K562 (cell line): ENCODE measurements at regions not wholly inside any gene's neighbourhood (a gene's known extent, or its start where the extent isn't known, plus 50 kb on each side); places are given as distances from the start of the nearest gene placed in this dataset.

Experiments
- BRD4 ChIP-seq: fragments of 200-600 bp; sonication (generic); IDR thresholded peaks from 2 replicates; pipeline ENCODE4 v1.6.1; 2017; ENCODE audit warnings: inconsistent platforms
- CBFB ChIP-seq: sonication (generic); formaldehyde crosslinking; IDR thresholded peaks from 2 replicates; pipeline ENCODE4 v1.4.0; 2020; ENCODE audit warnings: mild to moderate bottlenecking, missing genetic modification reagents
- CBX5 ChIP-seq: IDR thresholded peaks from 2 replicates; pipeline ENCODE4 v1.6.1; 2014; ENCODE audit warnings: low read depth, borderline replicate concordance
- GABPA ChIP-seq: fragments of 200-800 bp; sonication (Bioruptor generic); conservative IDR thresholded peaks from 2 replicates; pipeline ENCODE4 v1.6.1; 2016; ENCODE audit warnings: low read depth, missing genetic modification characterization, missing compliant biosample characterization
- JUN ChIP-seq, 2 experiments: sonication (generic) in 1 of 2; formaldehyde crosslinking in 1 of 2; IDR thresholded peaks; 2 replicates each; pipeline versions ENCODE4 v1.6.1 to v1.8.0; 2012 to 2022; ENCODE audit warnings: borderline replicate concordance in 2 of 2, mild to moderate bottlenecking in 2 of 2, improper control_type of control experiment in 1 of 2, low read depth in 1 of 2, low read length in 1 of 2, missing genetic modification reagents in 1 of 2
- NRF1 ChIP-seq, 2 experiments: fragments of 450-650 bp; IDR thresholded peaks in 1 of 2; conservative IDR thresholded peaks in 1 of 2; 2 replicates each; pipeline ENCODE4 v1.6.1; 2014; ENCODE audit warnings: mild to moderate bottlenecking in 2 of 2
- SPI1 ChIP-seq: IDR thresholded peaks from 2 replicates; pipeline ENCODE4 v1.6.1; 2011; ENCODE audit warnings: low read depth, low read length, control low read depth, borderline replicate concordance
- SRSF9 ChIP-seq: fragments of 200-400 bp; formaldehyde crosslinking; IDR thresholded peaks from 2 replicates; pipeline ENCODE4 v1.6.1; 2017; ENCODE audit warnings: low read depth, low read length, borderline replicate concordance
- U2AF1 ChIP-seq: fragments of 200-400 bp; formaldehyde crosslinking; optimal IDR thresholded peaks from 2 replicates; pipeline ENCODE3; 2017; ENCODE audit warnings: mild to moderate bottlenecking, low read depth, low read length, moderate library complexity
- YY1 ChIP-seq, 3 experiments: IDR thresholded peaks; 2 replicates each; pipeline ENCODE4 v1.6.1; 2011; ENCODE audit warnings: low read length in 2 of 3, mild to moderate bottlenecking in 2 of 3, moderate library complexity in 2 of 3, borderline replicate concordance in 1 of 3, control low read depth in 1 of 3, low read depth in 1 of 3; ENCODE audit not compliant: insufficient read depth in 3 of 3, insufficient replicate concordance in 2 of 3, control insufficient read depth in 1 of 3, insufficient read length in 1 of 3; ENCODE audit errors: extremely low read depth in 1 of 3
- ZNF121 ChIP-seq: sonication (generic); formaldehyde crosslinking; conservative IDR thresholded peaks from 2 replicates; pipeline ENCODE4 v1.8.0; 2022; ENCODE audit warnings: missing genetic modification reagents
- TF ChIP-seq, protein P1 (sequence below): sonication (generic); formaldehyde crosslinking; IDR thresholded peaks from 2 replicates; pipeline ENCODE4 v1.9.0; 2022; ENCODE audit warnings: mild to moderate bottlenecking, missing genetic modification reagents
- TF ChIP-seq, protein P2 (sequence below), 3 experiments: IDR thresholded peaks in 2 of 3; conservative IDR thresholded peaks in 1 of 3; 2 replicates each; pipeline ENCODE4 v1.5.1; 2011 to 2012; ENCODE audit warnings: low read length in 3 of 3, mild to moderate bottlenecking in 3 of 3, control low read depth in 2 of 3, improper control_type of control experiment in 1 of 3, inconsistent platforms in 1 of 3, low read depth in 1 of 3, mixed read lengths in 1 of 3, moderate library complexity in 1 of 3; ENCODE audit not compliant: insufficient read depth in 2 of 3
- TF ChIP-seq, protein P3 (sequence below): sonication (generic); formaldehyde crosslinking; IDR thresholded peaks from 2 replicates; pipeline ENCODE4 v1.8.1; 2023; ENCODE audit warnings: mild to moderate bottlenecking, missing genetic modification reagents

DNA sequence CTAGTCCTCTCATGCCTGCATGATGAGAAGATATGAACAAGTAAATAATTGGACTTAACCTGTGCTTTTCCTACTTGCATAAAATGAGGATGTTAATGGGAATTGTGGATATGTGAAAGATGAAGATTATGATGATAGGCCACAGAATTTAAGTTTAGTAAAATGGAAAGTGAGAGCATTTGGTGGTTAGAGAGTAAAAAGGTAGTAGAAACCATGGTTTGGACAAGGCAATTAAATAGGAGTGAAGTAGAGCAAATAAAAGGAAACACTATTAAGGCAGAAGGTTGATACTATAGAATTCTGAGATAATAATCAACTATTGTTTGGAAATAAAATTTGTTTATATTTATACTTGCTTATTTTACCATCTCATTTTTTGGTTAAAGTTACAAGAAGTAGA, 1162.5 kb downstream of the MRPL39 start:
- TF ChIP-seq, protein P1, sequence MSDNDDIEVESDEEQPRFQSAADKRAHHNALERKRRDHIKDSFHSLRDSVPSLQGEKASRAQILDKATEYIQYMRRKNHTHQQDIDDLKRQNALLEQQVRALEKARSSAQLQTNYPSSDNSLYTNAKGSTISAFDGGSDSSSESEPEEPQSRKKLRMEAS (CRISPR knock-in tag) = no peak
- TF ChIP-seq, protein P2, sequence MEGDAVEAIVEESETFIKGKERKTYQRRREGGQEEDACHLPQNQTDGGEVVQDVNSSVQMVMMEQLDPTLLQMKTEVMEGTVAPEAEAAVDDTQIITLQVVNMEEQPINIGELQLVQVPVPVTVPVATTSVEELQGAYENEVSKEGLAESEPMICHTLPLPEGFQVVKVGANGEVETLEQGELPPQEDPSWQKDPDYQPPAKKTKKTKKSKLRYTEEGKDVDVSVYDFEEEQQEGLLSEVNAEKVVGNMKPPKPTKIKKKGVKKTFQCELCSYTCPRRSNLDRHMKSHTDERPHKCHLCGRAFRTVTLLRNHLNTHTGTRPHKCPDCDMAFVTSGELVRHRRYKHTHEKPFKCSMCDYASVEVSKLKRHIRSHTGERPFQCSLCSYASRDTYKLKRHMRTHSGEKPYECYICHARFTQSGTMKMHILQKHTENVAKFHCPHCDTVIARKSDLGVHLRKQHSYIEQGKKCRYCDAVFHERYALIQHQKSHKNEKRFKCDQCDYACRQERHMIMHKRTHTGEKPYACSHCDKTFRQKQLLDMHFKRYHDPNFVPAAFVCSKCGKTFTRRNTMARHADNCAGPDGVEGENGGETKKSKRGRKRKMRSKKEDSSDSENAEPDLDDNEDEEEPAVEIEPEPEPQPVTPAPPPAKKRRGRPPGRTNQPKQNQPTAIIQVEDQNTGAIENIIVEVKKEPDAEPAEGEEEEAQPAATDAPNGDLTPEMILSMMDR (IDR thresholded peaks at IDR 0.05 in 2 of 3, conservative IDR thresholded peaks at IDR 0.05 in 1 of 3; ENCODE audit: insufficient read depth in 2 of 3, low read depth in 1 of 3, low read length in 3 of 3) = no peak
- no peak for TF ChIP-seq U2AF1
- TF ChIP-seq YY1 (IDR thresholded peaks at IDR 0.05; ENCODE audit: borderline replicate concordance in 1 of 3, control insufficient read depth in 1 of 3, extremely low read depth in 1 of 3, insufficient read depth in 3 of 3, insufficient read length in 1 of 3, insufficient replicate concordance in 2 of 3, low read depth in 1 of 3, low read length in 2 of 3) = no peak
- TF ChIP-seq SPI1 = no peak
- no peak for TF ChIP-seq ZNF121 (CRISPR knock-in tag)
- TF ChIP-seq NRF1 (conservative IDR thresholded peaks at IDR 0.05 in 1 of 2, IDR thresholded peaks at IDR 0.05 in 1 of 2) = no peak
- no peak for TF ChIP-seq SRSF9
- TF ChIP-seq CBFB (CRISPR knock-in tag) = no peak
- TF ChIP-seq JUN (IDR thresholded peaks at IDR 0.05; ENCODE audit: borderline replicate concordance, low read depth, low read length) = no peak
- TF ChIP-seq JUN (CRISPR knock-in tag; IDR thresholded peaks at IDR 0.05; ENCODE audit: borderline replicate concordance) = no peak
- no peak for TF ChIP-seq CBX5
- TF ChIP-seq GABPA (tag) = no peak
- TF ChIP-seq, protein P3, sequence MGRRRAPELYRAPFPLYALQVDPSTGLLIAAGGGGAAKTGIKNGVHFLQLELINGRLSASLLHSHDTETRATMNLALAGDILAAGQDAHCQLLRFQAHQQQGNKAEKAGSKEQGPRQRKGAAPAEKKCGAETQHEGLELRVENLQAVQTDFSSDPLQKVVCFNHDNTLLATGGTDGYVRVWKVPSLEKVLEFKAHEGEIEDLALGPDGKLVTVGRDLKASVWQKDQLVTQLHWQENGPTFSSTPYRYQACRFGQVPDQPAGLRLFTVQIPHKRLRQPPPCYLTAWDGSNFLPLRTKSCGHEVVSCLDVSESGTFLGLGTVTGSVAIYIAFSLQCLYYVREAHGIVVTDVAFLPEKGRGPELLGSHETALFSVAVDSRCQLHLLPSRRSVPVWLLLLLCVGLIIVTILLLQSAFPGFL (CRISPR knock-in tag) = no peak
- TF ChIP-seq BRD4 = no peak
